Osteoblast (primary cell): ENCODE measurements at regions not wholly inside any gene's neighbourhood (a gene's known extent, or its start where the extent isn't known, plus 50 kb on each side); places are given as distances from the start of the nearest gene placed in this dataset.

Experiments used
- DNase-seq: peaks from one replicate; pipeline ENCODE4 v3.0.0; 2011; ENCODE audit warnings: low spot score, mixed read lengths; ENCODE audit not compliant: insufficient read length; ENCODE audit errors: missing footprints
- H2AFZ ChIP-seq: 2 replicates; pipeline ENCODE4 v1.6.0; 2011; ENCODE audit warnings: mild to moderate bottlenecking, low read length
- H3K27ac ChIP-seq: 2 replicates; pipeline ENCODE4 v1.5.1; 2011; ENCODE audit warnings: mild to moderate bottlenecking, low read depth, low read length, moderate library complexity
- H3K27me3 ChIP-seq: 2 replicates; pipeline ENCODE4 v1.6.0; 2012; ENCODE audit warnings: mild to moderate bottlenecking, control low read depth, inconsistent platforms, low read length, moderate library complexity; ENCODE audit not compliant: insufficient read depth
- H3K36me3 ChIP-seq: 2 replicates; pipeline ENCODE4 v1.5.1; 2011; ENCODE audit warnings: mild to moderate bottlenecking, low read length, control low read depth, moderate library complexity; ENCODE audit not compliant: insufficient read depth
- H3K4me1 ChIP-seq: 2 replicates; pipeline ENCODE4 v1.5.1; 2011; ENCODE audit warnings: mild to moderate bottlenecking, low read length, control low read depth, moderate library complexity; ENCODE audit not compliant: insufficient read depth
- H3K4me2 ChIP-seq: 2 replicates; pipeline ENCODE4 v1.6.0; 2011; ENCODE audit warnings: mild to moderate bottlenecking, low read length; ENCODE audit not compliant: insufficient read depth
- H3K4me3 ChIP-seq: fragments of 200-600 bp; sonication (generic); 3 replicates; pipeline ENCODE4 v1.5.1; 2012; ENCODE audit warnings: mild to moderate bottlenecking, low read length, inconsistent platforms; ENCODE audit not compliant: insufficient read depth
- H3K79me2 ChIP-seq: 2 replicates; pipeline ENCODE4 v1.6.0; 2012; ENCODE audit warnings: mild to moderate bottlenecking, low read length, control low read depth, inconsistent platforms; ENCODE audit not compliant: insufficient read depth
- H3K9me3 ChIP-seq: 2 replicates; pipeline ENCODE4 v1.5.1; 2011; ENCODE audit warnings: low read depth, low read length, control low read depth
- H4K20me1 ChIP-seq: 2 replicates; pipeline ENCODE4 v1.6.0; 2012; ENCODE audit warnings: mild to moderate bottlenecking, low read length, control low read depth; ENCODE audit not compliant: insufficient read depth
- CTCF ChIP-seq: IDR thresholded peaks from 2 replicates; pipeline ENCODE4 v1.5.1; 2011; ENCODE audit warnings: mild to moderate bottlenecking, low read depth, low read length, moderate library complexity; ENCODE audit errors: extremely low read depth

- no peaks in the 10 kb centered on the region for H3K79me2 ChIP-seq
- H3K4me3 ChIP-seq: no peak overlapping the region
- TF ChIP-seq CTCF: no peak
- H3K4me1 ChIP-seq: no peaks in the 10 kb centered on the region
- H3K27ac ChIP-seq: no peak overlapping the region
- DNase-seq: no peak
- peaks cover 2% of the 10 kb centered on the region for H3K9me3 ChIP-seq
- no peaks in the 10 kb centered on the region for H3K27me3 ChIP-seq
- H3K36me3 ChIP-seq: no peaks in the 10 kb centered on the region
- no peak overlapping the region for H2AFZ ChIP-seq
- no peaks in the 10 kb centered on the region for H4K20me1 ChIP-seq
- no peak overlapping the region for H3K4me2 ChIP-seq
Measured at GRCh38 chr7:124201768-124202349, 169.0 kb upstream of the TMEM229A start.

GRCh38 chr7:124196519-124196918 lies 163.7 kb upstream of the TMEM229A start:
- peaks cover 2% of the 10 kb centered on the region for H3K9me3 ChIP-seq
- no peaks in the 10 kb centered on the region for H3K79me2 ChIP-seq
- no peak overlapping the region for H3K27ac ChIP-seq

GRCh38 chr7:124192885-124193284 lies 160.0 kb upstream of the TMEM229A start:
- Histone ChIP-seq H3K9me3 (no peaks in the 10 kb centered on the region), H3K27me3 (no peaks in the 10 kb centered on the region), H3K36me3 (no peaks in the 10 kb centered on the region), H3K4me1 (no peaks in the 10 kb centered on the region), H3K4me3 (no peak overlapping the region), H4K20me1 (no peaks in the 10 kb centered on the region), H3K27ac (no peak overlapping the region), H3K79me2 (no peaks in the 10 kb centered on the region), H3K4me2 (no peak overlapping the region), H2AFZ (no peak overlapping the region)
- no peak for DNase-seq
- TF ChIP-seq CTCF: no peak

More at GRCh38 chr7:124196519-124196918, 163.7 kb upstream of the TMEM229A start:
- Histone ChIP-seq H3K27me3 (no peaks in the 10 kb centered on the region), H2AFZ (no peak overlapping the region), H3K4me1 (no peaks in the 10 kb centered on the region), H3K36me3 (no peaks in the 10 kb centered on the region), H3K4me2 (no peak overlapping the region), H3K4me3 (no peak overlapping the region), H4K20me1 (no peaks in the 10 kb centered on the region)
- no peak for DNase-seq
- no peak for TF ChIP-seq CTCF

GRCh38 chr7:124191713-124192112 lies 158.8 kb upstream of the TMEM229A start:
- H3K9me3 ChIP-seq: no peaks in the 10 kb centered on the region
- H3K36me3 ChIP-seq: no peaks in the 10 kb centered on the region
- no peaks in the 10 kb centered on the region for H3K27me3 ChIP-seq
- no peak overlapping the region for H3K4me2 ChIP-seq
- no peaks in the 10 kb centered on the region for H3K79me2 ChIP-seq
- TF ChIP-seq CTCF: no peak
- no peaks in the 10 kb centered on the region for H4K20me1 ChIP-seq
- H2AFZ ChIP-seq: no peak overlapping the region
- no peak for DNase-seq
- H3K4me3 ChIP-seq: no peak overlapping the region
- no peak overlapping the region for H3K27ac ChIP-seq
- H3K4me1 ChIP-seq: no peaks in the 10 kb centered on the region
